Lung (tissue), 11 donors: ENCODE measurements at regions not wholly inside any gene's neighbourhood (a gene's known extent, or its start where the extent isn't known, plus 50 kb on each side); places are given as distances from the start of the nearest gene placed in this dataset.

Source experiments
- ATAC-seq: fragments of 200-7000 bp; cut with Tn5 transposase; one replicate; pipeline ENCODE4 v1.9.1; 2020; ENCODE audit warnings: moderate number of reproducible peaks; ENCODE audit not compliant: insufficient read depth, low FRiP score
- DNase-seq, 3 donors: peaks; one replicate each; pipeline ENCODE4 v3.0.0-alpha.2; 2013 to 2017
- H3K27ac ChIP-seq, 2 donors: one replicate each; pipeline ENCODE4 v1.5.1; 2013; ENCODE audit warnings: mild to moderate bottlenecking in 2 of 2, moderate library complexity in 2 of 2, control low read depth in 1 of 2, inconsistent platforms in 1 of 2, low read depth in 1 of 2, low read length in 1 of 2
- H3K27me3 ChIP-seq, 3 donors: one replicate each; pipeline ENCODE4 v1.5.1; 2013; ENCODE audit warnings: low read length in 2 of 3; ENCODE audit not compliant: control insufficient read depth in 3 of 3, insufficient read depth in 3 of 3
- H3K36me3 ChIP-seq, 4 donors: one replicate each; pipeline ENCODE4 v1.5.1; 2013; ENCODE audit warnings: low read length in 4 of 4, mild to moderate bottlenecking in 1 of 4, moderate library complexity in 1 of 4; ENCODE audit not compliant: control insufficient read depth in 4 of 4, insufficient read depth in 4 of 4
- H3K4me1 ChIP-seq, 5 donors: one replicate each; pipeline ENCODE4 v1.5.1; 2013; ENCODE audit warnings: low read length in 5 of 5, mild to moderate bottlenecking in 2 of 5, moderate library complexity in 1 of 5; ENCODE audit not compliant: control insufficient read depth in 5 of 5, insufficient read depth in 5 of 5
- H3K4me3 ChIP-seq: one replicate; pipeline ENCODE4 v1.5.1; 2013; ENCODE audit warnings: mild to moderate bottlenecking, control low read depth, moderate library complexity
- H3K9ac ChIP-seq, 2 donors: one replicate each; pipeline ENCODE4 v1.5.1; 2013; ENCODE audit warnings: low read length in 2 of 2, control low read depth in 1 of 2; ENCODE audit not compliant: insufficient read depth in 1 of 2
- H3K9me3 ChIP-seq, 4 donors: one replicate each; pipeline ENCODE4 v1.5.1; 2013; ENCODE audit warnings: low read length in 3 of 4, mild to moderate bottlenecking in 1 of 4, moderate library complexity in 1 of 4; ENCODE audit not compliant: control insufficient read depth in 4 of 4, insufficient read depth in 3 of 4
- WGBS, 2 donors: extraction: QIAGEN DNeasy Blood & Tissue Kit; methylation state at CpG; one replicate each; pipeline ENCODE4 v1.1.7; 2013; 5-methylcytosine and 5-hydroxymethylcytosine counted together
- TF ChIP-seq, protein P1 (sequence below): IDR thresholded peaks from 2 replicates; pipeline ENCODE4 v1.5.1; 2012; ENCODE audit warnings: mild to moderate bottlenecking; ENCODE audit errors: control extremely low read depth, extremely low read depth
- donor health status: control.
- donor health status: control.
- donor health status: Bipolar disorder and iron deficiency.
- donor health status: healthy.
- donor health status: DM: yes; HTN: yes; CAD: no.

DNA sequence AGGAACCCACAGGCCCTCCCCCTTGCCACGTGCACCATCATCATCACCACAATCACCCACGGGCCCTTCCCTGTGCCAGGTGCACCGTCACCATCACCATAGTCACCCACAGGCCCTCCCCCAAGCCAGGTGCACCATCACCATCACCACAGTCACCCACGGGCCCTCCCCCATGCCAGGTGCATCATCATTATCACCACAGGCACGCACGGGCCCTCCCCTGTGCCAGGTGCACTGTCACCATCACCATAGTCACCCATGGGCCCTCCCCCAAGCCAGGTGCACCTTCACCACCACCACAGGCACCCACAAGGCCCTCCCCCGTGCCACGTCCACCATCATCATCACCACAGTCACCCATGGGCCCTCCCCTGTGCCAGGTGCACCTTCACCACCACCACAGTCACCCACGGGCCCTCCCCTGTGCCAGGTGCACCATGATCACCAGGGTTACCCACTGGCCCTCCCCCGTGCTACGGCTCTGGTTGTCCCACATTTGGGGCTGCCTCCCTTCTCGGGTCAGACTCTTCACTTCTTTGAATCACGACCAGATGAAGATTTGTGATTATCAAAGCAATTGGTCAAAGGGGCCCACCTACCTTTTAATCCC is 69.1 kb upstream of the OLFM1 start:
- ATAC-seq (no peak), DNase-seq (no peak)
- peaks cover 0 to 4% (median 0%) of the 10 kb centered on the region in 3 donors for H3K27me3 ChIP-seq
- H3K4me3 ChIP-seq, result no peak overlapping the region
- H3K27ac ChIP-seq, result no peak overlapping the region
- H3K4me1 ChIP-seq, result no peaks in the 10 kb centered on the region
- no peaks in the 10 kb centered on the region for H3K9me3 ChIP-seq
- no peaks in the 10 kb centered on the region for H3K36me3 ChIP-seq
- WGBS, 2 donors, result 82 to 84% methylated on average over 13 of the region's 13 CpGs
- H3K9ac ChIP-seq, result no peak overlapping the region
- TF ChIP-seq, protein P1, sequence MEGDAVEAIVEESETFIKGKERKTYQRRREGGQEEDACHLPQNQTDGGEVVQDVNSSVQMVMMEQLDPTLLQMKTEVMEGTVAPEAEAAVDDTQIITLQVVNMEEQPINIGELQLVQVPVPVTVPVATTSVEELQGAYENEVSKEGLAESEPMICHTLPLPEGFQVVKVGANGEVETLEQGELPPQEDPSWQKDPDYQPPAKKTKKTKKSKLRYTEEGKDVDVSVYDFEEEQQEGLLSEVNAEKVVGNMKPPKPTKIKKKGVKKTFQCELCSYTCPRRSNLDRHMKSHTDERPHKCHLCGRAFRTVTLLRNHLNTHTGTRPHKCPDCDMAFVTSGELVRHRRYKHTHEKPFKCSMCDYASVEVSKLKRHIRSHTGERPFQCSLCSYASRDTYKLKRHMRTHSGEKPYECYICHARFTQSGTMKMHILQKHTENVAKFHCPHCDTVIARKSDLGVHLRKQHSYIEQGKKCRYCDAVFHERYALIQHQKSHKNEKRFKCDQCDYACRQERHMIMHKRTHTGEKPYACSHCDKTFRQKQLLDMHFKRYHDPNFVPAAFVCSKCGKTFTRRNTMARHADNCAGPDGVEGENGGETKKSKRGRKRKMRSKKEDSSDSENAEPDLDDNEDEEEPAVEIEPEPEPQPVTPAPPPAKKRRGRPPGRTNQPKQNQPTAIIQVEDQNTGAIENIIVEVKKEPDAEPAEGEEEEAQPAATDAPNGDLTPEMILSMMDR, result no peak

DNA sequence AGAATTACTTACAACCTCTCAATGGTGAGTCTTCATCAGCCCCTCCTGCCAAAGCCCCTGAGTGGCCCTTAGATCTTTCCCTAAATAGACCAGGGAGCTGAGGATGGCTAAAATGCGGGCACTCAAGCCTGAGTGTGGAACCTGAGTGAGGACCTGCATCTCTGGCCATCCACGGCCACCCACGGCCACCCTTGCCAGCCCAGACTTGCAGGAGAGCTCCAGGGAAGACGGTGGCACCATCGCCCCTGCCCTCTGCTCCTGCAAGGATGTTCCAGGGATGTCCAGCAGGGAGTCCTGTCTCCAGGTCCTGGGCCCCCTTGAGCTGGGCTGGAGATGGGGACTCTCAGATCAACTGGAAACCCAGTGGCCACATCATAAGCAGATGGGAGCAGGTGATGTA is 68.2 kb upstream of the OLFM1 start:
- no peak overlapping the region for H3K27ac ChIP-seq
- ATAC-seq, result no peak
- peaks cover 0 to 4% (median 0%) of the 10 kb centered on the region in 3 donors for H3K27me3 ChIP-seq
- no peaks in the 10 kb centered on the region for H3K9me3 ChIP-seq
- no peak overlapping the region for H3K4me3 ChIP-seq
- H3K9ac ChIP-seq, result no peak overlapping the region
- TF ChIP-seq, protein P1, result no peak
- no peaks in the 10 kb centered on the region for H3K36me3 ChIP-seq
- DNase-seq, result no peak
- WGBS, 2 donors, result 90 to 92% methylated on average over 5 of the region's 5 CpGs
- no peaks in the 10 kb centered on the region for H3K4me1 ChIP-seq

DNA sequence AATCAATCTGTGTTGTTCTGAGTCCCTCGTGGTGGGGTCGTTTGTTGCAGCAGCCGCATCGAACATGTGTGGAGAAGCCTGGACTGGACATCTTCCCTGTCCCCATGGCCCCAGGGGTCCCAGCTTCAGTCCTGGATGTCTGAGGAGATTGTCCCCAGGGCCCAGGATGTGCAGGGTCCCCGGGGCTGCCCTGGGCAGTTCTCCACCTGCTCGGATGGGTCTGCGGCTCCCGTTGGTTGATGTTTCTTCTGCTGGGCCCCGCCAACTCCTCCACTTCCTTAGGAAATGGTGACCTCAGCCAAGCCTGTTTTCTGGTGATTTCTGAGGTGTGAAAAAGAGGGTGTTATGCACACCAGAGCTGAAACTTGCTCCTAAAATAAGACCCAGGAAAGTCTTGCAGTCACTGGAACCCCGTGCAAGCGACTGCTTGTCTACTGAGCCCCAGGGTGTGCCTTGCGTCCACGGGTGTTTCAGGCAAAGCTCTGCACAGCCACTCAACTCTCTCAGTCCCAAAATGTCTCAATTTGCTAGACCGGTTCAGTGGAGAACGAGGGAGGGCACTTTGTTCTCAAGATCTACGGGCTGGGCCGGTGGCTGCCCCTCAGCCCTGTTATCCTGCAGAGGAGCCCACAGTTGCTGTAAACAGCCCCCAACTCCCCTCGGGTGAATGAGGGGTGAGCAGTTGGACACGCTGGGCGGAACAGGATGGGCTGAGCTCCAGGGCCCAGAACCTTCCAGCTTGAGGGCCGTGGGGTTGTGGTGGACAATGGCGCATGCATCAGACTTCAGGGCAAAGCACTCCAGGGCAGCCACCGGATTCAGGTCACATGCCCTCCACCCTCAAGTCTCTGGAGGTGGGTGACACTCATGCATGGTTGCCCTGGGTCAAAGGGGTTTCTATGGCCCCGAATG is 66.7 kb upstream of the OLFM1 start:
- Histone ChIP-seq H3K36me3 (no peaks in the 10 kb centered on the region), H3K4me1 (no peaks in the 10 kb centered on the region), H3K27ac (no peak overlapping the region), H3K27me3 (peaks cover 0 to 4% (median 0%) of the 10 kb centered on the region in 3 donors), H3K9ac (no peak overlapping the region), H3K4me3 (no peak overlapping the region), H3K9me3 (no peaks in the 10 kb centered on the region)
- WGBS, 2 donors, result 69 to 70% methylated on average over 24 of the region's 24 CpGs
- DNase-seq (no peak), ATAC-seq (no peak)
- TF ChIP-seq, protein P1, result no peak
